ENCODE measurements at regions not wholly inside any gene's neighbourhood (a gene's known extent, or its start where the extent isn't known, plus 50 kb on each side); places are given as distances from the start of the nearest gene placed in this dataset.

DNA sequence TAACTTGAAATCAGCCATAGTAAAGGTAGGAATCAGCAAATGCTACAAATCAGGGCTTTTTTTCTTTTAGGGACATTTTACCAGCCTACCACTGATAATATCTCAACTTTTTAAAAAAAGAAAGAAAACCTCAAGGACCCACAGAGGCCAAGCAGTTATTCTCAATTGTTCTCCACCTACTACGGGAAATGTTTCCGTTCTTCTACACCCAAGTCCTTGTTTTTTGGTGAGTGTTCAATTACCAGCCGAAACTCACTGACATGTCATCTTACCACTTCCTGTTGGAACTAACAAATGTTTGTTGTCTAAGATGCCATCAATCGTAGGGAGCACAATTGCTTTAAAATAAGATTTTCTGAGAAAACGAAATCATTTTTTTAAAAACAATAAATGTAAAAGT is 50.2 kb upstream of the CDK1 start:
- no peak for DNase-seq

- DNase-seq, result no peak
These were observed 52.0 kb upstream of the CDK1 start for GRCh38 chr10:60726257-60726656.

GRCh38 chr10:60722623-60723022 is 55.7 kb upstream of the CDK1 start:
- DNase-seq, result no peak

DNA sequence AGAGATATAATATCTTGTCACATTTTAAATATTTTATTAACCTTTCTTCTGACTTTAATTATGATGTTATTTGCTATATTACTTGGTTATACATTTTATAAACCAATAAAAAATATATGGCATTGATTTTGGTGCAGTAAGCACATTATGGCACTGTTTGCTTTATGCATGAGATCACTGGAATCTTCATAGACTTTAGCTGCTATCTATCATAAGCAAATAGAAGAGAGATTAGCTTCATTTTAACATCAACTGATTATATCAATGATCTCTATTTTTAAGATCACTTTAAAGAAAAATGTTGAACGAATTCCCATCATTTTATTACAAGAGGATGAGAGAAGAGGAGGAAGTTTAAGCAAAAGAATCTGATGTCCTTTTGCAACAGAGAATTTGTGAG is 58.6 kb upstream of the CDK1 start:
- DNase-seq, result no peak

DNA sequence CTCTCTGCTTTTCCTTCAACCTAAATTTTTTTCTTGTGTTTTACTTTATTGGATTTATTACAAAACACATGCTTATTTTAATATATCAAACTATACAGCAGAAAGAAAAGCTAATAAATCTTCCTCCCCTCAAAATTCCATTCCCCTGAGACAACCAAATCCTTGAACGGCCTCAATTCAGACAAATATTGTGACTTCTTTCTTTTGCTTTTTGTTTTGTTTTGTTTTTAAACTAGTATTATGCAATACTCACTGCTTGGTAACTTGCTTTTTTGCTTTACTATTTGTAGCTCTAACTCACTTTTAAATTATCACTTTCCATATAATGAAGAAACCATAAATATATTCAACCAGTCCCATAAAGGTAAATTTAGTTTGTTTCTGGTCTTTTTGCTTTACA is 59.4 kb upstream of the CDK1 start:
- DNase-seq, result no peak

DNA sequence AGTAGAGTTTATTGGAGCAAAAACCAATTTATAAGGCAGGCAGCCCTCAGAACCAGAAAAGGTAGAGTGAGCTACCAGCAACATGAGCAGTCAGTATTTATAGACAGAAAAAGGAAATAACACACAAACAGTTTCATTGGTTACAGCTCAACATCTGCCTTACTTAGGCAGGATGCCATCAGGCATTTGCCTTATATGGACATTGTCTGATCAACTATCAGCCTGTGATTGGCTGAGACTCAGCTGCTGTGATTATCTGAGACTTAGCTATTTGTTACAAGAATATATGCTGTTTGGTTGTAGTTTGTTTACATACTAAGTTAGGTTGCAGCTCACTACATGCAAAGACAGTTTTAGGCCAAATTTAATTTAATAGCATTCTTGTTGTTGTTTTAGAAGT is 60.4 kb upstream of the CDK1 start:
- DNase-seq, result no peak

DNA sequence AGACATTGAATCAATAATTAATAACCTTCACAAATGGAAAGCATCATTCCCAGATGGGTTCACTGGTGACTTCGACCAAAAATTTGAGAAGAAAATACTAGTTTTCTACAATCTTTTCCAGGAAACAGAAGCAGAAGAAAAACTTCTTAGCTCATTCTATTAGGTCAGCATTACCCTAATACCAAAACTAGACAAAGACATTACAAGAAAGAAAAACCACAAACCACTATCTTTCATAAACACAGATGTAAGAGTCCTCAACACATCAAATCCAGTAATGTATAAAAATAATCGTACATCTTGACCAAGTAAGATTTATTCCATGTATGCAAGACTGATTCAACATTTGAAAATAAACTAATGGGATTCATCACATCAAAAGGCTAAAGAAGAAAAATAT is 64.0 kb upstream of the CDK1 start:
- DNase-seq, result no peak

DNA sequence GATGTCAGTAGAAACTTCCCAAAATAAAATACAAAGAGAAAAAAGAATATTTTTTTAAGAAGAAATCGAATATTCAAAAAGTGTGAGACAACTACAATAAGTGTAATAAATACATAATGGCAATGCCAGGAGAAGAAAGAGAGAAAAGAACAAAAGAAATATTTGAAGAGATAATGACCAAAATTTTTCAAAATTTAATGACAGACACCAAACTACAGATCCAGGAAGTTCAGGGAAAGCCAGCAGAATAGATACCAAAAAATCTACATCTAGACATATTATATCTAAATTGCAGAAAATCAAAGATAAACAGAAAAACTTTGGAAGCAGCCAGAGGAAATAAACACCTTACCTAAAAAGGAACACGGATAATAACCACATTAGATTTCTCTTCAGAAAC is 66.8 kb upstream of the CDK1 start:
- DNase-seq, result no peak

- DNase-seq, result no peak
These were observed 68.2 kb upstream of the CDK1 start for GRCh38 chr10:60710041-60710440.

DNA sequence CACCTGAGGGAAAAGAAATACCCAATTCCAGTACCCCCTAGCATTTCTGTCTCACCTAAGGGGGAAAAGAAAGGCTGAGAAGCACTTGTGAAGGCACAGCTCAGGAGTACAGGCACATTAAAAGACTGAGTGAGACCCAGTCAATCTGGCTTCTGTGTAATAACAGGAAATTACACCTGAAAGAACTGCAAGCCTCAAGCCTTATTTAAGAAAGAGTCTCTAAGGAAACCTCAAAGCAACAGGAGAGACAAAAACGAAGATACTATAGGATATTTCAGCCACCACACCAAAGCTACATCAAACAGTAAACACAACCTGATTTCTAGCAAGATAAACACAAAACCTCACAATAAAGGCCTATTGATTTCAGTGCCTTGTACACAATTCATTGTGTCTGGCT is 69.6 kb upstream of the CDK1 start:
- no peak for DNase-seq

DNA sequence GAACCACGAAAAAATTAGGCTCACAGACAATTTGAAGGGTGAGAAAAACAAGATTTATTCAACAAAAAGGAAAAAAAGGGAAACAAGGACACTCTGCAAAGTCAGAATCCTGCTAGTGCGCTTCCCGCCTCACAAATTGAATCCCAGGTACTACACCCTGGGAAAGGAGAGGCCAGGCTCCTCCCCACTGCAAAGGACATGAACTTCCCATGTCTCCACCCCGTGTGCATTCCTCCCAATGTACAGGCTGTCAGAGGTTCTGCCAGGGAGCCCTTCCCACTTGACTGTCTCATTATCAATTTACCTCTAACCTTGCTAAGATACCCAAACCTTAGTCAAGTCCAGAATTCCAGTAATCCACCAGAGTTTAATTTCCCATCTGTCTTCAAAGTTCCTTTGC is 70.4 kb upstream of the CDK1 start:
- no peak for DNase-seq

DNA sequence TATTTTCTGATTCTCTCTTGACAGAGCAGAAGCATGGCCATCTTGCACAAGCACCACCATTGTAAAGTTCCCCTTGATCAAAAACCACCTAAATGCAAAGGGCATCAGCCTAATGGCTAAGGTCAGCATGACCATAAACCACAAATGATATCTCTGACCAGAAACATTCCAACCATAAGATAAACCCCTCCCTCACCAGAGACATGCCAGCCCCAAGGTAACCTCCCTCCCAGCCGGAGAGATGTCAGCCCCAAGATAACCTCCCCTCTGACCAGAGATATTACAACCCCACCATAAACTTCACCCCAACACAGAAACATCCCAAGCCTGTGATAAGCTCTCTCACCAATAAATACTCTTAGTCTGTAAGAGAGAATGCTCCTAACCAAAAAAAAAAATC is 72.1 kb upstream of the CDK1 start:
- no peak for DNase-seq

DNA sequence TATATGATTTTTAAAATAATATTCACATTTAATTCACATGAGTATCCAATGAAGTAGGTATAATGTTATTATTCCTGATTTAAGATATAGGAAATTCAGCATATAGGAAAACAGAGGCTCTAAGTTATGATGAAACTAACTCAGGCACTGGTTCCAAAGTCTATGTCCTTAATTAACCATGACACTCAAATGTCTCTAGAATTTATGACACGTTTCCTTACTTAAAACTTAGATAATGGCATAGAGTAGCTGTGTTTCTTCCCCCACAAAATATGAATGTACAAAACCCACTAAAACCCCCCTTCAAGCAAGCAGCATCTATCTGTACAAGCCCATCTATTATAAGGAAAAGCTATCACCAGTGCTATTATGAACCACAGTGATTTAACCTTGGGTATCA is 72.9 kb upstream of the CDK1 start:
- DNase-seq, result no peak

DNA sequence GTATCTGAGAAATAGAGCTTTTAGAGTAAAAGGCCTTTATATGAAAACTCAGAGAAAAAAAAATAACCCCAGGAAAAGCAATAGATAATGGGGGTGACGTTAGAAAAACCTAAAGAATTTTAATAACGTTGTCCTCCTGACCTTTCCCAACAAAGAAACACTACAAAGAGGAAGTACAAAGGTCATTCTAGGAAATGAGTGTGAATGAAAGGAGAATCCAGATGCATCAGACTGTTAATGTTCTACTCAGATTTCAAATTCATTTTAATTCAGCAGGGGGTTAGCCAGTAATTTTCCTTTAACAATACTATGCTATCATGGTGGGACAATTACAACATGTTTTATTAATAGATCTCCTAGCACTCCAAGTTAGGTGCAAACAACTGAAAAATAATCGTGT is 73.8 kb upstream of the CDK1 start:
- no peak for DNase-seq

GRCh38 chr10:60703266-60704041 is 74.8 kb upstream of the CDK1 start:
- DNase-seq, result no peak

GRCh38 chr10:60687679-60688078 is 90.6 kb upstream of the CDK1 start:
- no peak for DNase-seq

- DNase-seq, result no peak
These were observed 94.2 kb upstream of the CDK1 start for GRCh38 chr10:60684091-60684490.

DNA sequence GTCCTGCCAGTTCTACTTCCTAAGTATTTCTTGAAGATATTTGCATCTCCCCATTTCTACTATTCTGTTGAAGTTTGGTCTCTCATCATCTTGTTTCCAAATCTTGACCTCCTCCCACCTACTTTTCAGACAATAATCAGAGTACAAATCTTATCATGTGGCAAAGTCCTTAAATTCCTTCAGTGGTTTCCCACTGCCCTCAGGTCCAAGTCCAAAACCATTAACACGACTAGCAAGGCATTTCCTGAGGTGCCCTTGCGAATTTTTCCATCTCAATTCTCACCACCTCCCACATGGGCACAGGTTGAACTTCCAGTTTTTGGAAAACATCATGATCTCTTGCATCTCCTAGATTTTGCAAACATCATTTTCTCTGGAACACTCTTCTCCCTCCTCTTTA is 97.2 kb upstream of the CDK1 start:
- DNase-seq, result no peak

- no peak for DNase-seq
These were observed 98.8 kb upstream of the CDK1 start for GRCh38 chr10:60679388-60679990.

DNA sequence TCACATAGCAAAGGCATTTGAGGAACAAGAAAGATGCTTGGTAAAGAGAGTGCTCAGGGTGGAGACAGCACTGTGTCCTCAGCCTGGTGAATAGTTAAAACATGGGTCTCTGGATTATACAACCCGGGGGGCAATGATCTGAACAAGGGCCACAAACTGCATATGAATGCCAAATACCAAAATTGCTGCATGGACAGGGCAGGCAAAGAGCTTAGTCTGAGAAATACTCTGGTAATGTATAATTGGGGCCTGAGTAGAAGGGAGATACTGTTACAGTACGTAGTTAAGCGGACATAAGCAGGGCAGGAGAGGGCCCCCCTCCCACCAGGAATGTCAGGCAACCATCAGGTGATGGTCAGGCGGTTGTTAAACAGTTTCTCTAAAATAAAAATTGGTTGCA is 99.3 kb upstream of the CDK1 start:
- DNase-seq, result no peak

DNA sequence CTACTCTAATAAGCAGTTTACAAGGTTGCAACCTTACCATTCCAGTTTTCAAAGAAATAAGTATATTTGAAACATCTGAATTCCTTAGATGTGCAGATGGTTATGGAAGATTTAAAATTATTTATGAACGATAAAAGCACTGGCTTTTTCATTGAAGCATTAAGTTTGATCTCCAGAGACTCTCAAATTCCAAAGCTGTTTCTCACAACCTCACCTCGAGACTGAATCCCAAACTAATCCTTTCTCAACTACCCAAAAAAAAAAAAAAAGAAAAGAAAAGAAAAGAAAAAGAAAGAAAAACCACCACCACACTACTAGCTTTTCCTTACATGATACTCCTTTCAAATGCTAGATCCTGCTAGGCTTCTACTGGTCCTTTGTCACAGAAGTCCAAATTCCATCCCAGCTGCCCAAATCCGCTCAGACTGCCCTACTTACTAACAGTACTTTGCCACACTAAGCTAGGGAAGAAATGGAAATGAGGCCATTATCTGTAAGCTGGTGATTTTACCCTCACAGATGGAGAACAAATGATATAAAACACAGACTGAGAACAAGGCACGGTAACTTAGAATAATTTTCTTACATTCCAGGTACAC is 100.6 kb upstream of the CDK1 start:
- no peak for DNase-seq

- DNase-seq, result no peak
These were observed 103.0 kb upstream of the CDK1 start for GRCh38 chr10:60675236-60675635.

DNA sequence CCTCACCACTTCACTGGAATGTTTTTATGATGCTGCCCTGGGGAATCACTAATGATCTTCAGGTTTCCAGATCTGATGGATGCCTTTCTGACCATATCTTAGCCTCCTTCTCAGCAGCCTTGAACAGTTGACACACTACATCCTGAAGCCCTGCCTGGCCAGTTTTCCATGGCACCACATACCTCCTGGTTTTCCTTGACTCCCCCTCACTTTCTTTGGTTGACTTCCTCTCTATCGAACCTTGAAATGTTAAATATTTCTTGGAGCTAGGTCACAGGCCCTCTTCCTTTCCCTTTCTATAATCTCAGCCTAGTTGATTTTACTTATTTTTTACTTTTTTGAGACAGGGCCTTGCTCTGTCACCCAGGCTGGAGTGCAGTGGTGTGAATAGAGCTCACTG is 108.8 kb upstream of the CDK1 start:
- DNase-seq, result no peak

DNA sequence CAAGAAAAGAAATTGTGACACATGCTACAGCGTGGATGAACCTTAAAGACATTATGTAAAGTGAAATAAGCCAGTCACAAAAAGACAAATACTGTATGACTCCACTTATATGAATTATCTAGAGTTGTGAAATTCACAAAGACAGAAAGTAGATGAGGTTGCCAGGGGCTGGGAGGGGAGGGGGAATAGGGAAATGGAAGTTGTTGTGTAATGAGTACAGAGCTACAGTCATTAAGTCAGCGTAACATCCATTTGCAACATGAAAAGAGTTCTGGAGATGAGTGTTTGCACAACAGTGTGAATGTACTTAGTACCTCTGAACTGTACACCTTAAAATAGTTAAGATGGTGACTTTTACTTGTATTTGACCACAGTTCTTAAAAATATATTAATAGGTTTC is 112.1 kb upstream of the CDK1 start:
- no peak for DNase-seq

GRCh38 chr10:60664859-60665258 is 113.4 kb upstream of the CDK1 start:
- DNase-seq, result no peak
